Left lung (tissue), 4 donors: ENCODE measurements at regions not wholly inside any gene's neighbourhood (a gene's known extent, or its start where the extent isn't known, plus 50 kb on each side); places are given as distances from the start of the nearest gene placed in this dataset.
A peak's percentile ranks its signal among the peaks of the same experiment; 100 is the strongest.

ENCODE experiments used
- ATAC-seq: fragments of 200-7000 bp; cut with Tn5 transposase; one replicate; pipeline ENCODE4 v1.9.1; 2020; ENCODE audit warnings: moderate library complexity
- DNase-seq, 4 donors: peaks; one replicate each; pipeline ENCODE4 v3.0.0-alpha.2; 2013 to 2020
- H3K27ac ChIP-seq, 2 donors: fragments of 200-600 bp; sonication (generic) in 1 of 2; one replicate each; pipeline versions ENCODE4 v1.5.0 to v1.8.0; 2020 to 2021
- H3K27me3 ChIP-seq, 2 donors: fragments of 200-600 bp; sonication (generic) in 1 of 2; one replicate each; pipeline versions ENCODE4 v1.5.0 to v1.8.0; 2020 to 2021
- H3K36me3 ChIP-seq, 2 donors: fragments of 200-600 bp; sonication (generic) in 1 of 2; one replicate each; pipeline versions ENCODE4 v1.5.0 to v1.8.0; 2020 to 2021
- H3K4me1 ChIP-seq, 2 donors: fragments of 200-600 bp; one replicate each; pipeline ENCODE4 v1.8.0; 2021
- H3K4me3 ChIP-seq, 2 donors: fragments of 200-600 bp; sonication (generic) in 1 of 2; one replicate each; pipeline versions ENCODE4 v1.5.0 to v1.8.0; 2020 to 2021; ENCODE audit warnings: mild to moderate bottlenecking in 1 of 2
- H3K9me3 ChIP-seq, 2 donors: fragments of 200-600 bp; sonication (generic) in 1 of 2; one replicate each; pipeline versions ENCODE4 v1.5.0 to v1.8.0; 2020 to 2021
- CTCF ChIP-seq, 2 donors: fragments of 200-600 bp; sonication (generic) in 1 of 2; IDR thresholded peaks; one replicate each; pipeline versions ENCODE4 v1.5.0 to v1.8.0; 2021; ENCODE audit warnings: antibody characterized with exemption in 2 of 2
- intact Hi-C, 2 donors: fragments of 100-400 bp; cut with DNase I; formaldehyde crosslinking; loops; one replicate each; pipeline versions ENCODE4 v1.11.2 to v1.14.2; 2022
- donor health status: DM: no; HTN: yes; CAD: no.
- donor health status: DM: no; HTN: no; CAD: no.

GRCh38 chr6:150738092-150738629, 127.3 kb upstream of the MTHFD1L start:
- Histone ChIP-seq H3K36me3 (no peaks in the 10 kb centered on the region), H3K9me3 (no peaks in the 10 kb centered on the region), H3K27ac (no peak overlapping the region), H3K4me3 (no peak overlapping the region), H3K27me3 (no peaks in the 10 kb centered on the region), H3K4me1 (no peaks in the 10 kb centered on the region)
- no peak for ATAC-seq
- no peak for TF ChIP-seq CTCF (IDR thresholded peaks at IDR 0.05)
- DNase-seq: peak in 1 of 4 donors; percentile 47
- intact Hi-C loops: no loop called here

GRCh38 chr6:150739711-150740349, 125.7 kb upstream of the MTHFD1L start:
- Histone ChIP-seq H3K36me3 (no peaks in the 10 kb centered on the region), H3K27ac (no peak overlapping the region), H3K4me1 (no peaks in the 10 kb centered on the region), H3K4me3 (no peak overlapping the region), H3K27me3 (no peaks in the 10 kb centered on the region), H3K9me3 (no peaks in the 10 kb centered on the region)
- no peak for ATAC-seq
- TF ChIP-seq CTCF (IDR thresholded peaks at IDR 0.05): no peak
- intact Hi-C loops: no loop called here
- DNase-seq: no peak

- H3K27ac ChIP-seq: no peak overlapping the region
- ATAC-seq (no peak), DNase-seq (no peak)
- H3K36me3 ChIP-seq: no peaks in the 10 kb centered on the region
- H3K27me3 ChIP-seq: no peaks in the 10 kb centered on the region
- H3K4me1 ChIP-seq: no peaks in the 10 kb centered on the region
- no peak overlapping the region for H3K4me3 ChIP-seq
- intact Hi-C loops: no loop called here
- no peak for TF ChIP-seq CTCF (IDR thresholded peaks at IDR 0.05)
- H3K9me3 ChIP-seq: no peaks in the 10 kb centered on the region
Measured at GRCh38 chr6:150740453-150740852, 125.0 kb upstream of the MTHFD1L start.

- Histone ChIP-seq H3K36me3 (no peaks in the 10 kb centered on the region), H3K27ac (no peak overlapping the region), H3K9me3 (no peaks in the 10 kb centered on the region), H3K4me3 (no peak overlapping the region), H3K4me1 (no peaks in the 10 kb centered on the region), H3K27me3 (no peaks in the 10 kb centered on the region)
- no peak for DNase-seq
- intact Hi-C loops: no loop called here
- ATAC-seq: peak; percentile 17
- no peak for TF ChIP-seq CTCF (IDR thresholded peaks at IDR 0.05)
Measured at GRCh38 chr6:150741633-150742200, 123.8 kb upstream of the MTHFD1L start.

- no peak overlapping the region for H3K27ac ChIP-seq
- no peak for ATAC-seq
- no peaks in the 10 kb centered on the region for H3K9me3 ChIP-seq
- H3K36me3 ChIP-seq: no peaks in the 10 kb centered on the region
- H3K4me1 ChIP-seq: no peaks in the 10 kb centered on the region
- no peak for DNase-seq
- TF ChIP-seq CTCF (IDR thresholded peaks at IDR 0.05): no peak
- H3K4me3 ChIP-seq: no peak overlapping the region
- H3K27me3 ChIP-seq: no peaks in the 10 kb centered on the region
- intact Hi-C loops: no loop called here
Measured at GRCh38 chr6:150744522-150745260, 120.8 kb upstream of the MTHFD1L start.
